A673 (cell line): ENCODE measurements at regions not wholly inside any gene's neighbourhood (a gene's known extent, or its start where the extent isn't known, plus 50 kb on each side); places are given as distances from the start of the nearest gene placed in this dataset.

Source experiments
- BruUV-seq: library from RNA; stranded (reverse); fragments of 400-500 nt; replicated peaks from 2 replicates; lab custom pipeline; 2021; lab: Mats Ljungman, UMichigan
- CTCF ChIA-PET: fragments of 300-600 bp; sonication (Branson Sonifier 250); formaldehyde crosslinking; loops from one replicate; lab custom pipeline; 2022; ENCODE audit warnings: antibody characterized with exemption; lab: Charles Lee
- POLR2A ChIA-PET: fragments of 300-600 bp; sonication (Branson Sonifier 250); formaldehyde crosslinking; loops from one replicate; lab custom pipeline; 2022; ENCODE audit warnings: antibody characterized with exemption; ENCODE audit not compliant: low non-redundant PET; lab: Charles Lee
- DNase-seq: peaks from one replicate; pipeline ENCODE4 v3.0.0-alpha.2; 2015; ENCODE audit warnings: low spot score
- H3K27ac ChIP-seq: fragments of 200-600 bp; sonication (generic); 2 replicates; pipeline ENCODE4 v1.5.1; 2016; ENCODE audit warnings: mixed run types, low read depth, mild to moderate bottlenecking, mixed read lengths, antibody characterized with exemption, low read length; ENCODE audit not compliant: poor library complexity, severe bottlenecking
- H3K27me3 ChIP-seq: fragments of 200-600 bp; sonication (generic); replicated peaks from 2 replicates; pipeline ENCODE4 v1.6.1; 2017; ENCODE audit warnings: mixed run types, low read depth, mild to moderate bottlenecking, mixed read lengths, antibody characterized with exemption, low read length; ENCODE audit not compliant: insufficient read depth, poor library complexity
- H3K36me3 ChIP-seq: fragments of 200-600 bp; sonication (generic); 2 replicates; pipeline ENCODE4 v1.6.1; 2016; ENCODE audit warnings: mixed run types, mild to moderate bottlenecking, mixed read lengths, antibody characterized with exemption, low read length; ENCODE audit not compliant: insufficient read depth, poor library complexity, severe bottlenecking
- H3K4me1 ChIP-seq: fragments of 200-600 bp; sonication (generic); 2 replicates; pipeline ENCODE4 v1.6.1; 2017; ENCODE audit warnings: mixed run types, mild to moderate bottlenecking, mixed read lengths, antibody characterized with exemption, low read length; ENCODE audit not compliant: insufficient read depth, poor library complexity, severe bottlenecking
- H3K4me3 ChIP-seq: fragments of 200-600 bp; sonication (generic); 2 replicates; pipeline ENCODE4 v1.5.1; 2016; ENCODE audit warnings: low read depth, mixed run types, mild to moderate bottlenecking, mixed read lengths, low read length; ENCODE audit not compliant: poor library complexity, severe bottlenecking
- H3K9me3 ChIP-seq: fragments of 200-600 bp; sonication (generic); 2 replicates; pipeline ENCODE4 v1.6.1; 2016; ENCODE audit warnings: mixed run types, low read depth, mild to moderate bottlenecking, mixed read lengths, antibody characterized with exemption, low read length; ENCODE audit not compliant: poor library complexity, severe bottlenecking
- EZH2 ChIP-seq: fragments of 200-600 bp; sonication (generic); IDR thresholded peaks from 2 replicates; pipeline ENCODE4 v1.6.1; 2017; ENCODE audit warnings: borderline replicate concordance, low read depth, mild to moderate bottlenecking, mixed read lengths, antibody characterized with exemption, low read length; ENCODE audit not compliant: poor library complexity, severe bottlenecking
- intact Hi-C: fragments of 100-400 bp; cut with micrococcal nuclease; formaldehyde crosslinking; loops from one replicate; pipeline ENCODE4 v1.10.0; 2022; ENCODE audit not compliant: unreplicated experiment
- TF ChIP-seq, protein P1 (sequence below): fragments of 300-800, 200-600 bp; sonication (generic); conservative IDR thresholded peaks from 2 replicates; pipeline ENCODE4 v1.5.1; 2017; ENCODE audit warnings: low read depth, mild to moderate bottlenecking, antibody characterized with exemption, low read length, moderate library complexity, mixed read lengths

DNA sequence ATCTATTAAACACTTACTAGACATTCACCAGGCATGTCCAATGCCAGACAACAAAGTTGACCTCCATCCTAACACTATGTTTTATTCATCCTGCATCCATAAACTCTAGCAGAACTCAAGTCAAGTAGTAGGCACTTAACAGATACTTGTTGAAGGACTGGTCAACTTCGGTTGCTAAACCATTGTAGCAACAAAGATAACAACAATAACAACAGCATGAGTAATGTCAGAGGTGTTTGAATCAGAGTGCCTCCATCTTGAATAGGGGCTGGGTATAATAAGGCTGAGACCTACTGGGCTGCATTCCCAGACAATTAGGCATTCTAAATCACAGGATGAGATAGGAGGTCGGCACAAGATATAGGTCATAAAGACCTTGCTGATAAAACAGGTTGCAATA lies 180.5 kb upstream of the ZNF462 start:
- Histone ChIP-seq H3K27me3 (no peaks in the 10 kb centered on the region), H3K4me1 (no peaks in the 10 kb centered on the region), H3K27ac (no peak overlapping the region), H3K36me3 (no peaks in the 10 kb centered on the region), H3K4me3 (no peak overlapping the region), H3K9me3 (no peaks in the 10 kb centered on the region)
- no peak for DNase-seq
- ChIA-PET CTCF (no interaction called here), POLR2A (no interaction called here)
- TF ChIP-seq, protein P1, sequence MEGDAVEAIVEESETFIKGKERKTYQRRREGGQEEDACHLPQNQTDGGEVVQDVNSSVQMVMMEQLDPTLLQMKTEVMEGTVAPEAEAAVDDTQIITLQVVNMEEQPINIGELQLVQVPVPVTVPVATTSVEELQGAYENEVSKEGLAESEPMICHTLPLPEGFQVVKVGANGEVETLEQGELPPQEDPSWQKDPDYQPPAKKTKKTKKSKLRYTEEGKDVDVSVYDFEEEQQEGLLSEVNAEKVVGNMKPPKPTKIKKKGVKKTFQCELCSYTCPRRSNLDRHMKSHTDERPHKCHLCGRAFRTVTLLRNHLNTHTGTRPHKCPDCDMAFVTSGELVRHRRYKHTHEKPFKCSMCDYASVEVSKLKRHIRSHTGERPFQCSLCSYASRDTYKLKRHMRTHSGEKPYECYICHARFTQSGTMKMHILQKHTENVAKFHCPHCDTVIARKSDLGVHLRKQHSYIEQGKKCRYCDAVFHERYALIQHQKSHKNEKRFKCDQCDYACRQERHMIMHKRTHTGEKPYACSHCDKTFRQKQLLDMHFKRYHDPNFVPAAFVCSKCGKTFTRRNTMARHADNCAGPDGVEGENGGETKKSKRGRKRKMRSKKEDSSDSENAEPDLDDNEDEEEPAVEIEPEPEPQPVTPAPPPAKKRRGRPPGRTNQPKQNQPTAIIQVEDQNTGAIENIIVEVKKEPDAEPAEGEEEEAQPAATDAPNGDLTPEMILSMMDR, result no peak
- TF ChIP-seq EZH2, result no peak
- intact Hi-C loops, result no loop called here
- no TSS peak for BruUV-seq

DNA sequence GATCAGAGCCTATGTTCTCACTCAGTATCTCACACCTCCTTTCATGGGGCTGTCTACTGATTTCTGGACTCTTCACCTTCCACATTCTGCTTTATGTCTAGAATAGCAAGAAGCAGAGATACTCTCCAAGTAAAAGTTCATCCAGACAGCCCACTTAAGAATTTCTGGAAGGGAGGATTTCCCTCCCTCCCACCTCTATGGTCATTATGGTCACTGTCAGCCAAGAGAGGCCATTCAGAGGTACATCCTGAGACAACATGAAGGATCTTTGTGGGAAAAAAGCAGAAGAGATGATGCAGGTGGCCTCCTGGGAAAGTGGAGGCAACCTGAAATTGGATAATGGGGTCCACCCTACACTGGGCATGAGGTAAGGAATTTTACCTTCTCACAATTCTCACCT lies 179.5 kb upstream of the ZNF462 start:
- CTCF ChIA-PET, result no interaction called here
- BruUV-seq, result no TSS peak

DNA sequence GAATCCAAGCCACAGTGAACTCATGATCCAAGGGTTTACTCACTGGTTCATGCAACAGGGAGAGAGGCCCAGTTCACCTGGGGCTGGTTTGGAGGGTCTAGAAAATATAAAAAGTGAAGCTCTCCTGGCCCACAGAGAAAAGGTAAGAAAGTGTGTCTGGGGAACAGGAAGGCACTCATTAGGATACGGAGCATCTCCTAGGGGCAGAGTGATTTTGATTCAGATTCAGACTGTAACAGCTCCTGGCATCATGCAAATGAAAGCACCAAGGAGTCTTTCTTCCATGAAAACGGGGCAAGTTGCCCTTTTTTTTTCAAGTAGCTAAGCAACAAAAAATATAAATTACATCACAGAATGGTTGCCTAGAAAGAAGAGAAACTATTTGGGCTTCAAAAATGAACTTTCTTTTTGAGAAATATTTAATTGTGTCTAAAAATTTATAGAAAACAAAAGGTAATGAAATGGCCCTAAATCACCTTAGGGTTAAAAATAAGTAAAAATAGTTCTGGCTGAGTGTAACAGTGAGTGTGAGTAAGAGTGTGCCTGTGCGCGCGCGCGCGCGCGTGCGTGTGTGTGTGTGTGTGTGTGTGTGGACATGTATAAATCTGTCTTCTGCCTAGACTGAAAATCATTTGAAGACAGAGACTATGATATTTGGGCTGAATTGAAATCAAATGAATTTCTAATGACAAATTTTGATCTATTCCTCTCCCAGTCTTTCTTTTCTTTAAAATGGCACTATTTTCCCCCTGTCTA lies 177.8 kb upstream of the ZNF462 start:
- ChIA-PET CTCF (no interaction called here), POLR2A (no interaction called here)
- Histone ChIP-seq H3K36me3 (no peaks in the 10 kb centered on the region), H3K27me3 (no peaks in the 10 kb centered on the region), H3K9me3 (no peaks in the 10 kb centered on the region), H3K4me3 (no peak overlapping the region), H3K27ac (no peak overlapping the region), H3K4me1 (no peaks in the 10 kb centered on the region)
- intact Hi-C loops, result no loop called here
- no peak for TF ChIP-seq EZH2
- TF ChIP-seq, protein P1, result no peak
- DNase-seq, result no peak
- no TSS peak for BruUV-seq

More for the DNA sequence above, 179.5 kb upstream of the ZNF462 start:
- intact Hi-C loops, result no loop called here
- Histone ChIP-seq H3K36me3 (no peaks in the 10 kb centered on the region), H3K9me3 (no peaks in the 10 kb centered on the region), H3K27ac (no peak overlapping the region), H3K27me3 (no peaks in the 10 kb centered on the region), H3K4me3 (no peak overlapping the region), H3K4me1 (no peaks in the 10 kb centered on the region)
- POLR2A ChIA-PET, result no interaction called here
- no peak for TF ChIP-seq EZH2
- TF ChIP-seq, protein P1, result no peak
- DNase-seq, result no peak
